IPS-15b (cell line): ENCODE measurements at regions not wholly inside any gene's neighbourhood (a gene's known extent, or its start where the extent isn't known, plus 50 kb on each side); places are given as distances from the start of the nearest gene placed in this dataset.
"Not testable (repeated sequence)": the region's sequence is repeated elsewhere in the genome, so short reads cannot be mapped to it uniquely, and the experiment has no call there.

Experiments used
- H3K27me3 ChIP-seq: one replicate; pipeline ENCODE4 v1.6.1; 2013; ENCODE audit warnings: low read length; ENCODE audit not compliant: control insufficient read depth, insufficient read depth
- H3K36me3 ChIP-seq: one replicate; pipeline ENCODE4 v1.6.1; 2013; ENCODE audit warnings: low read length; ENCODE audit not compliant: control insufficient read depth, insufficient read depth
- H3K4me1 ChIP-seq: one replicate; pipeline ENCODE4 v1.6.1; 2013; ENCODE audit warnings: mild to moderate bottlenecking, low read length; ENCODE audit not compliant: control insufficient read depth, insufficient read depth
- H3K4me3 ChIP-seq: one replicate; pipeline ENCODE4 v1.5.1; 2013; ENCODE audit warnings: low read depth, low read length
- H3K9ac ChIP-seq: one replicate; pipeline ENCODE4 v1.6.1; 2013; ENCODE audit warnings: low read depth, mild to moderate bottlenecking, low read length
- H3K9me3 ChIP-seq: one replicate; pipeline ENCODE4 v1.6.1; 2013; ENCODE audit warnings: mild to moderate bottlenecking, low read length; ENCODE audit not compliant: control insufficient read depth, insufficient read depth

DNA sequence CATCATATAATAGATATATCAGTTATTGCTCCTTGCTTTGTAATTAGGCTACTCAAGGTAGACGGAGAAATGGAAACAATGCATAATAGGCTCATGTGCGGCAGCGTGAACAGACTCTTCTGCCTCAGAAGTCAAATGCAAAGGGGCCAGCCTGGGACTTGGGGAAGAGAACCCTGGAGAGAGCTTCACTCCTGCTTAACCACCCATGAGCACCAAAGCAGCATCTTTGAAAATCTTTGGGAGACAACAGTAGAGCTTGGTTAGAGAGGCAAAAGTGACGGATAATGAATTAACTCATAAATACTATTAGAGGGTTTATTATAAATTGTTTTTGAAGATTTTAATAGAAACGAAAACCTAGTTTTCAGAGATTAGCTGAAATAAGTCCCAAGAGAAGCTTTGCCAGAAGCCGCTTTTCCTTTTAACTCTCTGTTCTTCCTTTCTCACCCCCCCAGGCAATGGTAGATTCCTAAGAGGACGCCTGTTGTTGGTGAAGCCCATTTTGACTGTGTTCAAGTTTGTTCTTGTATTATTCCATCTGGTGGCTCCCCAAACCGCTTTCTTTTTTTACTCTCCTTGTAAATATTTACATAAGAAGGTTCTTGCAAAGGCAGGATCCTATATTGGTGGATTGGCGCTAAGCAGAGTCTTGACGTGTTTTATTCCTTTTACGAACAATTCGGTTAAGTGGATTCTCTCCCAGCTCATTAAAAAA, 196.0 kb upstream of the TPRG1 start:
- H3K4me1 ChIP-seq: no peaks in the 10 kb centered on the region
- H3K9ac ChIP-seq: no peak overlapping the region
- no peaks in the 10 kb centered on the region for H3K36me3 ChIP-seq
- no peaks in the 10 kb centered on the region for H3K27me3 ChIP-seq
- no peak overlapping the region for H3K4me3 ChIP-seq
- H3K9me3 ChIP-seq: no peaks in the 10 kb centered on the region

DNA sequence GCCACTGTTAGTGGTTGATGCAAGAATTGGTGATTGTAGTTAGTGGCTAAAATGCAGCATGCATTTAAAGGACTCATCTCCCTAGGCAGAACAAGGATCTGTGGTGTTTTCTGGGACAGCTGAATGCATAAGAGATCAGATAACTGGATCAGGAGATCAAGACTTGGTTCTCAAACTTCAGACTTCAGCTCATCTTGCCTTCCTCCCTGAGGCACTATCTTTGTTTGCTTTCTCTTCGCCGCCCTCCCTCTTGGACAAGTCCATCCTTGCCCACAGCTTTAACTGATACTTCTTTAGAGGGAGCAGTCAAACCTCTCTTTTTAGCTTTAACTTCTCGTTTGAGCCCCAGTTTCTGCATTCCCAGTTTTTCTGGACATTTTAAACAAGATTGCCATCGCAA, 195.4 kb upstream of the TPRG1 start:
- Histone ChIP-seq H3K4me3 (no peak overlapping the region), H3K9ac (no peak overlapping the region), H3K9me3 (no peaks in the 10 kb centered on the region), H3K36me3 (no peaks in the 10 kb centered on the region), H3K4me1 (no peaks in the 10 kb centered on the region), H3K27me3 (no peaks in the 10 kb centered on the region)

DNA sequence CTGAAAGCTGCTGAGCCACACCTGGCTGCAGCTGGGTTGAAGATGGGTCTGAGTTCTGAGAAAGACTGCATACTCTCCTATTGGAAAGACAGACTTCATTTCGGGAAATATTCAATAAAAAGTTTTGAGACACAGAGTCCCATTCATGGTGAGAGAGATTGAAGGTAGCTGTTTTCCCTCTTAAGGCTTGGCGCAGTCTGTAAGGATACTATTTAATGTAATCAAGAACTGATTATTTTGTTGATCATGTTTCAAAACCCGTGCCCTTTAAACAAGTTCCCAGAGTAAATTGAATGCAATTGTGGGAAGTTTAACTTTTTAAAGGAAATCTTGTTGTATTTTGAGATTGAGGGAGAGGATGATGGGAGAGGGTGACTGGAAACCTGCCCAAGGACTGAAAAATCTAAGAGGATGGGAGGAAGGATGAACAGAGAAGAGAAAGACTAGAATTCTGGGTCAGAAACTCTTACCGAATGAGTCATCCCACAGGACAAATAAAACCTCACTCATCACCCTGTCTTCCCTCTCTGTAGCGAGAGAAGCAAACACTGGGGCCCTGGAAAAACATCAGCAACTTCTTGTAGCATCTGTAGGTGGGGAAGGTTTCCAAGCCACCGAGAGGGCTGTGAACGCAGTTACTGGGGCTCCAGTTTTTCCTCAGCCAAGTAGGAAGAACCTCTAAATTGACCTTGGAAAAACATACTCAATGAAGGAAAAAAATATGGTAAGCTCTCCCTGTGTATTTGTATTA, 193.2 kb upstream of the TPRG1 start:
- Histone ChIP-seq H3K4me1 (no peaks in the 10 kb centered on the region), H3K9me3 (no peaks in the 10 kb centered on the region), H3K9ac (no peak overlapping the region), H3K36me3 (no peaks in the 10 kb centered on the region), H3K4me3 (no peak overlapping the region), H3K27me3 (no peaks in the 10 kb centered on the region)

DNA sequence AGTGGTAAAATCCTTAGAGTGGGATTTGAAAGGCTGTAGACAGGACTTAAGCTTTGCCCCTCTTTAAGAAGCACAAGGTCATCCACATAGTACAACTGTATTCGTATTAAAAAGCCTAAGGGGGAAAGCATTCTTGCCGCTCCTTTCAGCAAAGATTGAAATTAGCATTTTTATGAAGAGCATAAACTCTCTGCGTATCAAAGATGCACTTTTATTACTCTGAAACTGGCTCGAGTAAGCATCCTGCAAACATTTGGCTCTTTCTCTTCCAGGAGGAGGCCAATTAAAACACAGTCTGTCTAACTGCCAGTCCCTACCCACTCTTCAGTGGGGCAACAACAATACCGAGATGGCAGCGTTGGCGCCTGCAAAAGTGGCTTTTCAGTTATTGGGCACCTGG, 192.5 kb upstream of the TPRG1 start:
- no peaks in the 10 kb centered on the region for H3K36me3 ChIP-seq
- H3K27me3 ChIP-seq: no peaks in the 10 kb centered on the region
- no peak overlapping the region for H3K9ac ChIP-seq
- no peak overlapping the region for H3K4me3 ChIP-seq
- H3K9me3 ChIP-seq: no peaks in the 10 kb centered on the region
- no peaks in the 10 kb centered on the region for H3K4me1 ChIP-seq

DNA sequence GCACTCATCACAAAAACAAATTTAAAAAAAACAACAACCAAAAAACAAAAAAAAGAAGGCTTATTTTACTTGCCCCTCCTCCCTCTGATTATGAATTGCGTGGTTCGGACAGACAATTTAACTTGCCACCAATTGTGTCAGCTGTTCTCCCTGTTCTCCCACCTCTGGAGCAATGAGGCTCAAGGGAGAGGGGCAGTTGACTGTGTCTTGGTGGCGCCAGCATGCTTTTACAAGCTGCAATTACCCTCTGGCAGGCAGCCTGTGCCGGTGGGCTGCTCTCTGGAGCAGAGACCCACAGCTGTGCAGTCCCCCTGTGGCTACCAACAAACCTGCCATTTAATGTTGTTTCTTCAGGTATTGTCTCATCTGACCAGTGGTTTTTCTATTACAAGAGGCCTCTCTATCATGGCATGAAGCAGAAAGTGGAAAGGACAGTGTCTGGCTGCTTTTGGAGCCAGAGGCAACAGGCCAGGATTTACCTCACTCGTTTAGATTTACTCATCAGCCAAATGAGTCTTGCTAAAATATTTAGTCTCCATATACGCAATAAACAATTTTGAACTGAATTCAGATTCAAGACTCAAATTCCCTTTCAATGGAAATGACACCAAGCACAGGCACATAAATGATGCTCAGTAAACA, 192.0 kb upstream of the TPRG1 start:
- H3K4me3 ChIP-seq: no peak overlapping the region
- H3K36me3 ChIP-seq: no peaks in the 10 kb centered on the region
- no peaks in the 10 kb centered on the region for H3K27me3 ChIP-seq
- no peaks in the 10 kb centered on the region for H3K4me1 ChIP-seq
- H3K9me3 ChIP-seq: no peaks in the 10 kb centered on the region
- no peak overlapping the region for H3K9ac ChIP-seq

- Histone ChIP-seq H3K27me3 (no peaks in the 10 kb centered on the region), H3K4me1 (no peaks in the 10 kb centered on the region), H3K9ac (no peak overlapping the region), H3K4me3 (no peak overlapping the region), H3K9me3 (no peaks in the 10 kb centered on the region), H3K36me3 (no peaks in the 10 kb centered on the region)
These were observed 178.6 kb upstream of the TPRG1 start for GRCh38 chr3:188993181-188993580.

DNA sequence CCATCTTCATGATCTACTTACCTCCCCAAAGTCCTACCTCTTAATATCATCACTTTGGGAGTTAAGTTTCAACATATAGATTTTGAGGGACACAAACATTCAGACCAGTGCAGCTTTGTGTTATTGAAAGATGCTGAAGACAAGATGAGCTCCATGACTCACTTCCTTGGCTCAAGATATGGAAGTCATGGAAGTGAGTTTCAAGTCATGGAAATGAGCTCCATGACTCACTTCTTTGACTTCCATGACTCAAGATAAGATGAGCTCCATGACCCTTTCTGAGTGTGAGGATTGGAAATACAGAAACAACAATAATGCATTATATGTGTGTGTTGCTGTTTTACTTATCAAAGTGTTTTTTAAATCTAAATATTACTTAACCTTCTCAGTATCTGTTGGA, 170.2 kb upstream of the TPRG1 start:
- H3K9me3 ChIP-seq: no peaks in the 10 kb centered on the region
- H3K4me3 ChIP-seq: no peak overlapping the region
- no peaks in the 10 kb centered on the region for H3K27me3 ChIP-seq
- H3K9ac ChIP-seq: no peak overlapping the region
- no peaks in the 10 kb centered on the region for H3K4me1 ChIP-seq
- no peaks in the 10 kb centered on the region for H3K36me3 ChIP-seq

GRCh38 chr3:189003410-189003809, 168.4 kb upstream of the TPRG1 start:
- Histone ChIP-seq H3K9me3 (no peaks in the 10 kb centered on the region), H3K4me1 (no peaks in the 10 kb centered on the region), H3K36me3 (no peaks in the 10 kb centered on the region), H3K9ac (no peak overlapping the region), H3K27me3 (no peaks in the 10 kb centered on the region), H3K4me3 (no peak overlapping the region)

DNA sequence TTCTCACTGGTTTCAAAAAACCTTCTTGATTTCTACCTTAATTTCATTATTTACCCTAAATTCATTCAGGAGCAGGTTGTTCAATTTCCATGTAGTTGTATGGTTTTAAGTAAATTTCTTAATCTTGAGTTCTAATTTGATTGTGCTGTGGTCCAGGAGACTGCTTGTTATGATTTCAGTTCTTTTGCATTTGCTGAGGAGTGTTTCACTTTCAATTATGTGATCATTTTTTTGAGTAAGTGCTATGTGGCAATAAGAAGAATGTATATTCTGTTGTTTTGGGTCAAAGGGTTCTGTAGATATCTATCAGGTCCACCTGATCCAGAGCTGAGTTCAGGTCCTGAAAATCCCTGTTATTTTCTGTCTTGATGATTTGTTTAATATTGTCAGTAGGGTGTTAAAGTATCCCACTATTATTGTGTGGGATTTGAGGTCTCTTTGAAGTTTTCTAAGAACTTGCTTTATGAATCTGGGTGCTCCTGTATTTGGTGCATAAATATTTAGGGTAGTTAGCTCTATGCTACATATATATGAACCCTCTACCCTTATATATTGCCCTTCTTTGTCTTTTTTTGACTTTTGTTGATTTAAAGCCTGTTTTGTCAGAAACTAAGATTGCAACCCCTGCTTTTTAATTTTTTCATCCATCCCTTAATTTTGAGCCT, 158.4 kb upstream of the TPRG1 start:
- Histone ChIP-seq H3K27me3 (no peaks in the 10 kb centered on the region), H3K36me3 (no peaks in the 10 kb centered on the region), H3K9ac (no peak overlapping the region), H3K9me3 (no peaks in the 10 kb centered on the region), H3K4me1 (no peaks in the 10 kb centered on the region), H3K4me3 (no peak overlapping the region)

- H3K9me3 ChIP-seq: no peaks in the 10 kb centered on the region
- no peak overlapping the region for H3K4me3 ChIP-seq
- no peaks in the 10 kb centered on the region for H3K27me3 ChIP-seq
- H3K36me3 ChIP-seq: no peaks in the 10 kb centered on the region
- no peaks in the 10 kb centered on the region for H3K4me1 ChIP-seq
- no peak overlapping the region for H3K9ac ChIP-seq
These were observed 157.2 kb upstream of the TPRG1 start for GRCh38 chr3:189014526-189014925.

DNA sequence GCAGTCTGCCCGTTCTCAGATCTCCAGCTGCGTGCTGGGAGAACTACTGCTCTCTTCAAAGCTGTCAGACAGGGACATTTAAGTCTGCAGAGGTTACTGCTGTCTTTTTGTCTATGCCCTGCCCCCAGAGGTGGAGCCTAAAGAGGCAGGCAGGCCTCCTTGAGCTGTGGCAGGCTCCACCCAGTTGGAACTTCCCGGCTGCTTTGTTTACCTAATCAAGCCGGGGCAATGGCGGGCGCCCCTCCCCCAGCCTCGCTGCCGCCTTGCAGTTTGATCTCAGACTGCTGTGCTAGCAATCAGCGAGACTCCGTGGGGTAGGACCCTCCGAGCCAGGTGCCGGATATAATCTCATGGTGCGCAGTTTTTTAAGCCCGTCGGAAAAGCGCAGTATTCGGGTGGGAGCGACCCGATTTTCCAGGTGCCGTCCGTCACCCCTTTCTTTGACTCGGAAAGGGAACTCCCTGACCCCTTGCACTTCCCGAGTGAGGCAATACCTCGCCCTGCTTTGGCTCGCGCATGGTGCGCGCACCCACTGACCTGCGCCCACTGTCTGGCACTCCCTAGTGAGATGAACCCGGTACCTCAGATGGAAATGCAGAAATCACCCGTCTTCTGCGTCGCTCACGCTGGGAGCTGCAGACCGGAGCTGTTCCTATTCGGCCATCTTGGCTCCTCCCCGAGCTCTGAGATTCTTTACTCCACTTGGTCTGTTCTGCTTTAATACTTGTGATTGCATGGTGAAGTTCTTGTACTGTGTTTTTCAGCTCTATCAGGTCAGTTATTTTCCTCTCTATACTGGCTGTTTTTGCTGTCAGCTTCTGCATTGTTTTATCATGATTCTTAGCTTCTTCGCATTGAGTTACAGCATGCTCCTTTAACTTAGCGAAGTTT, 148.9 kb upstream of the TPRG1 start:
- Histone ChIP-seq H3K4me3 (peak overlapping the region; percentile 46), H3K9ac (peak overlapping the region; percentile 47)
- H3K9me3 ChIP-seq, H3K36me3 ChIP-seq, H3K4me1 ChIP-seq, H3K27me3 ChIP-seq: not testable (repeated sequence)
